ENCODE measurements at regions not wholly inside any gene's neighbourhood (a gene's known extent, or its start where the extent isn't known, plus 50 kb on each side); places are given as distances from the start of the nearest gene placed in this dataset.

DNA sequence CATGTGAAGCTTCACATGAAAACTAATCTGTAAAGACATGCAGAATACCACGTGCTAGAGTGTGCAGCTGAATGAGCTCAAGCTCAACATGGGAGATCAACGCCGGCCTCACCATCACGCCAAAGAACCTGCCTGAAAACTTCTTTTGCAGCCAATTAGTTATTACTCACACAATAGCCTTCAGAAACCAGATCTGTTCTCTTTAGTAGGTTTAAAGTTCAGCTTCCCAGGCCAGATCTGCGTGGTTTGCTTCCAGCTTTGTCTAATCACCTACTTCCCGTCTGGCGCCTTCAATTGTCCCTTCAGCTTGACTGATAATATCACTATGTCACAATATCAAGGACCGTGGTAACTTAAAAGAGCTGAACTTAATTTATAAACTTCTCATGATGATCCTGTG lies 68.0 kb upstream of the ZNF236 start:
- TF ChIP-seq, protein P1, sequence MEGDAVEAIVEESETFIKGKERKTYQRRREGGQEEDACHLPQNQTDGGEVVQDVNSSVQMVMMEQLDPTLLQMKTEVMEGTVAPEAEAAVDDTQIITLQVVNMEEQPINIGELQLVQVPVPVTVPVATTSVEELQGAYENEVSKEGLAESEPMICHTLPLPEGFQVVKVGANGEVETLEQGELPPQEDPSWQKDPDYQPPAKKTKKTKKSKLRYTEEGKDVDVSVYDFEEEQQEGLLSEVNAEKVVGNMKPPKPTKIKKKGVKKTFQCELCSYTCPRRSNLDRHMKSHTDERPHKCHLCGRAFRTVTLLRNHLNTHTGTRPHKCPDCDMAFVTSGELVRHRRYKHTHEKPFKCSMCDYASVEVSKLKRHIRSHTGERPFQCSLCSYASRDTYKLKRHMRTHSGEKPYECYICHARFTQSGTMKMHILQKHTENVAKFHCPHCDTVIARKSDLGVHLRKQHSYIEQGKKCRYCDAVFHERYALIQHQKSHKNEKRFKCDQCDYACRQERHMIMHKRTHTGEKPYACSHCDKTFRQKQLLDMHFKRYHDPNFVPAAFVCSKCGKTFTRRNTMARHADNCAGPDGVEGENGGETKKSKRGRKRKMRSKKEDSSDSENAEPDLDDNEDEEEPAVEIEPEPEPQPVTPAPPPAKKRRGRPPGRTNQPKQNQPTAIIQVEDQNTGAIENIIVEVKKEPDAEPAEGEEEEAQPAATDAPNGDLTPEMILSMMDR (IDR thresholded peaks at IDR 0.05 in 2 of 3, conservative IDR thresholded peaks at IDR 0.05 in 1 of 3; ENCODE audit: borderline replicate concordance in 1 of 3, insufficient read depth in 1 of 3, low read depth in 2 of 3, low read length in 2 of 3) = no peak
- TF ChIP-seq POLR2AphosphoS5 (IDR thresholded peaks at IDR 0.05; ENCODE audit: low read depth, low read length) (no peak), POLR2A (IDR thresholded peaks at IDR 0.05; ENCODE audit: borderline replicate concordance, extremely low read depth, insufficient read depth, insufficient read length) (no peak), RAD21 (IDR thresholded peaks at IDR 0.05; ENCODE audit: low read depth) (no peak)

All from HCT116 (cell line).